ENCODE measurements at regions not wholly inside any gene's neighbourhood (a gene's known extent, or its start where the extent isn't known, plus 50 kb on each side); places are given as distances from the start of the nearest gene placed in this dataset.
"Not testable (repeated sequence)": the region's sequence is repeated elsewhere in the genome, so short reads cannot be mapped to it uniquely, and the experiment has no call there.

DNA sequence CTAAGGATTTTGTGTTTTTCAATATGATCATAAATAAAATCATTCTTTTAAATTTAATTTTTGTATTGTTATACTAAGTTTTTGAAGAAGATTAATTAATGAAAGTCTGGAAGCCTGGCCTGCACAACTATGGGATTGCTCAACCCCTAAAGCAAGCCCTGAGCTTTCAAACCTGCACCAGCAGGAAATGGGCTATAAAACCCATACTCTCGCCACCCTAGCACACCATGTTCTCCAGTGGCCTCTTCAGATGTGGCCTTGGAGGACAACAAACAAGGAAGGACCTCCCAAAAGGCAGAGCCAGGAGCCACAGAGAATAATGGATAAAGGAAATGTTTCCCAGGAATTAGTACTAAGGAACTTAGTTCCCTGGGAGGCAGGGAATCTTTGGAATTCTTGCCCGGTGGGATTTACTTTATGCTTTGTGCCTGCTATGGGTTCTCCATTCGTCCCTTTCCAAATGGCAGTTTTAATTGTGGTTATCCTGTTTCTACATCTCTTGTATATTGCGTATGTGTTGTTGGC is 212.5 kb downstream of the ZFP36L2 start:
- DNase-seq (ENCODE audit: low spot score): no peak

DNA sequence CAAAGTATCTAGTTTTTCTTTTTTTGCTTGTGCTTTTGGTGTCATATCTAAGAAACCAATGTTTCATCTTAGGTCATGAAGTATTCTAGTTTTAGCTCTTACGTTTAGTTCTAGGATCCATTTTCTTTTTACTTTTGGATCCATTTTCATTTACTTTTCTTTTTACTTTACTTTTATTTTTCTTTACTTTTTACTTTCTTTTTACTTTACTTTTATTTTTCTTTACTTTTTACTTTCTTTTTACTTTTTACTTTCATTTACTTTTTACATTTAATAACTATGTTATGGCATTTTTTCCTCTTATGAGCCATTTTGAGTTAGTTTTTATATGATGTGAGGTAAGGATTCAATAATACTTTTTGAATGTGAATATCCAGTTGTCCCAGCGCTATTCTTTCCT is 213.4 kb downstream of the ZFP36L2 start:
- DNase-seq (ENCODE audit: low spot score): no peak

DNA sequence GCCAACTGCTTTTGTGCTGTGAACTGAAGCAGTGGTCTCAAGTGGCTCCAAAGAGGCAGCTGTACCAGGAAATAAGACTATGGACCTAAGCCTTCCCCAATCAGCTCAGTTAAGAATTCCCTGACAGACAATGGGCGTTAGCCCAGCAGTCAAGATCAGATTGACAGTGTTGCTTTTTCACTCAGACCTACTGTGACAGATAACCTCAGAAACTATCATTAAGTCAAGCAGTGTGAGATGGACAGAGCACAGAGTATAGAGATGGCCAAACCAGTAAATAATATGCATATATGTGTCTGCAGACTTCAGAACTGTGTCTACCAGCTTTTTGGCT is 215.3 kb downstream of the ZFP36L2 start:
- no peak for DNase-seq (ENCODE audit: low spot score)

DNA sequence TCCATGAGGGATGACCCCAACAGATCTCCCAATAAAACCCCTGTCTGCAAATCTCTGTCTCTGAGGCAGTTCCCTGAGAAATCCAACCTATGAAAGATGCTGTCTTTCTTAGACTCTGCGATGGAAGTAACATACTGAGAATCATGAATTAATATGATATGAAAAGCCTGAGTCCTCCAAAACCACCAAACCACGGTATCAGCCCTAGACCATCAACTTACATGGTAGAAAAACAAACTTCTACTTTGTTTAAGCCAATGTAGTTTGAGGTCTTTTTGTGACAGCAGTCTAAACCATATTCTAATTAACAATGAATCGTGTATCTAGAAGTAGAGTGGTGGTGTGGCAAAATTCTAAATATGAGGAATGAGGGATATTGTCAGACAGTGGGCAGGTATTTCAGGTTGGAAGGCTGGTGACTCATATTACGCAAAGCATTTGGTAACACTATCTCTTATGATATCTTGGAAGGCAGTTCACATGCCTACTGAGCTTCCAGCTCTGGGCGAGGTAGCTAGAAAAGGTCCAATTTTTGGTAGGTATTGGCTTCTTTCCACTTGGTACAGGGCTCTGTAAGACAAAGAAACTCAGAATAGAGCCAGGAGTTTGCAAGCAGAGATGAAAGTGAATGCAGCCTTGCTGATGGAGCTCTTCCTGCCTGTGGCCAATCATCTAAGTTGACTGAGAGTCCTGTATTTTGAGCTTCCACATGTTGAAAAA is 215.8 kb downstream of the ZFP36L2 start:
- no peak for DNase-seq (ENCODE audit: low spot score)

DNA sequence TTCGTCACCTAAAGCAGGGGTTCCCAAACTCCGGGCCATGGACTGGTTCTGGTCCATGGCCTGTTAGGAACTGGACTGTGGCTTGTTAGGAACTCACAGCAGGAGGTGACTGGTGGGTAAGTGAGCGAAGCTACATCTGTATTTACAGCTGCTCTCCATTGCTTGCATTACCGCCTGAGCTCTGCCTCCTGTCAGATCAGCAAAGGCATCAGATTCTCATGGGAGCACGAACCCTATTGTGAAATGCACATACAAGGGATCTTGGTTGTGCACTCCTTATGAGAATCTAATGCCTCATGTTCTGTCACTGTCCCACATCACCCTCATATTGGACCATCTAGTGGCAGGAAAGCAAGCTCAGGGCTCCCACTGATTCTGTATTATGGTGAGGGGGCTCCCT is 217.0 kb downstream of the ZFP36L2 start:
- DNase-seq (ENCODE audit: low spot score): no peak

DNA sequence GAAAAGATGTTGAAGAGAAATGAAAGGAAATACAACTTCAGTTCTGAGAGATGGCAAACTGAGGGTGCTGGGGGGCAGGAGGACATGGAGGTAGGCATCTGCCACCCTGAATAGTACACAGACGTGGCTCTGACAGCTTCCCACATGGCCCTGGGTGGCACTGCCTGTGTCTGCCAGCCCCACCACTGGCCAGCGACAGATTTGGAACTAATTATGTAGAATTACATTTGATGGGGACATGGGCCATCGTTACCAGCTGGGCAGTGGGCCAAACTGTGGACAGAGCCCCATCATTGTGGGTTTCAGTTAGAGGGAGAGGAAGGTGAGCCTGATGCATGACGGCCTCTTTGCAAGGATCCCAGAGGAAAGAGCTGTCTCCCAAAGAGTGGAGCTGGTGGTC is 216.0 kb upstream of the HAAO start:
- no peak for DNase-seq (ENCODE audit: low spot score)

DNA sequence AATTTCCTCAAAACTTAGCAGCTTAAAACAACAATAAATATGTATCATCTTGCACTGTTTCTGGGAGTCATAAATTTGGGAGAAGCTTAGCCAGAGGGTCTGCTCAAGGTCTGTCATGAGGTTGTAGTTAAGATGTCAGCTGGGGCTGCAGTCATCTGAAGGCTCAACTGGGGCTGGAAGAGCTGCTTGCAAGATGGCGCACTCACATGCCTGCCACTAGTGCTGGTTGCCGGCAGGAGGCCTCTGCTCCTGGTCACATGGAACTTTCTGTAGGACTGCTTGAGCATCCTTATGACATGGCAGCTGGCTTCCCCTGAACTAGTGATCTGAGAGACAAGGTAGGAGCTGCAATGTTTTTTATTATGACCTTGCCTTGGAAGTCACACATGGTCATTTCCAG is 215.5 kb upstream of the HAAO start:
- DNase-seq (ENCODE audit: low spot score): no peak

DNA sequence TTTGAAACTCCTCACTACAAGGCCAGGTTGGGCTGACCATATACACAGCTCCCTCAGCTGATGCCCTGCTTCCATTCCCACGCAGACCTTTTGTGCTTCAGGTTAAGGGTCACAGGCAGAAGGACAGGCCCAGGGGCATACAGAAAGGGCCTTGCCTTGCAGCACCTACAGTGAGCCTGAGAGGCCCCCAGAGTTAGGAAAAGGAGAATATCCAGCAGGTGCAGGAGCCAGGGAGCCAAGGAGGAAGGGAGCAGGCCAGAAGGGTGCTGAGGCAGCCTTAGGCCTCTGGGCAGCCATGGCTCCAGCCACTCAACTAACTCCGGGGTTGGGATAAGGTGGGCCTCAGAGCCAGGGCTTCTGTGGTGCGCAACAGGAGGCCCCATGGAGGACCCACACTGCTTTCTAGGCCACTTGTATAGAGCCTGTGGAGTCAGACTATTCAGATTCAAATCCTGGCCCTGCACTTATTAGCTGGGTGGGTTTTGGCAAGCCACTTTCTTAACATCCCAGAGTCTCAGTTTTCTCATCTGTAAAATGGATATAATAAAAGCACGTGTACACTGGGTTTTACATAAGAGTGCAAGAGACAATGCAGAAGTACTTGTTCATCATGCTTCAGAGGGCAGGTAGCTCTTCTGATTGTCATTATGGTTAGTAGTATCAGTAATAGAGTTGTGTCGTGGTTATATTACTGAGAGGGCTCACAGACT is 214.6 kb upstream of the HAAO start:
- no peak for DNase-seq (ENCODE audit: low spot score)

DNA sequence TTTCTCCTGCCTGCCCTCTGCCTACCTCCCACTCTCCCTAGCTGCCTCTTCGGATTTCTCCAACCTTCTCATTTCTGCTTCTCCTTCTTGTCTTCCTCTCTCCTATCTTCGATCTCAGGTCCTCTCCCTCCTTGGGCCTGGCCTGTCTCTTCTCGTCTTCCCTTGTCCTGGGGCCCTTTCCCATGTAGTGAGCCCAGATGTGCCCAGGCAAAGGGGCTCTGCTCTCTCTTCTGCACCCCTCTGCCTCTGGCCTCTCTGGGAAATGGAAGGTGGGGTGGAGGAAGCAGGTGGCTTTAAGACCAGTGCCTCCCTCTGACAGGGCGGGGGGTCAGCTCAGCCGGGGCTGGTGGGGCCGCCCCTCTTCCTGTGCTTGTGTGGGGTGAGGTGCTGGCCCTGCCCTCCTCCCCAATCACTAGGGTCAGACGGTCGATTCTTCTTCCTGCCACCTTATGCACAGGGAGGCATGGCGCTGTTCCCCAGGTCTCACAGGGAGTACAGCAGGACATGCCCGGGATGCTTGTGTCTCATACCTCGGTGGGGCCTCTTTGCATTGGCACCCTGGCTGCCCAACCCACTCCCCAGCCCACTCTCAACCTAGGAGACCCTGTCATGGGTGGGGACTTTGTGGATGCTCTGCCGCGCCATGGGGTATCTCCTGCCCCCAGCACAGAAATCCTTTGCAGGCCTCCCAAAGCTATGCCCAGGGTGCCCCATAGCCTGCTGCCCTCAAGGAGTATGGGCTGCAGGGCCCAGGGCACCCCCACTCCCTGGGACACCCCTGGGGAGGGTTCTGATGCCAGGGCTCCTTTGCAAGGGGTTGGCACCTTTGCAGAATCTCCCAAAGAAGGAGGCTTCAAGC is 213.8 kb upstream of the HAAO start:
- no peak for DNase-seq (ENCODE audit: low spot score)

DNA sequence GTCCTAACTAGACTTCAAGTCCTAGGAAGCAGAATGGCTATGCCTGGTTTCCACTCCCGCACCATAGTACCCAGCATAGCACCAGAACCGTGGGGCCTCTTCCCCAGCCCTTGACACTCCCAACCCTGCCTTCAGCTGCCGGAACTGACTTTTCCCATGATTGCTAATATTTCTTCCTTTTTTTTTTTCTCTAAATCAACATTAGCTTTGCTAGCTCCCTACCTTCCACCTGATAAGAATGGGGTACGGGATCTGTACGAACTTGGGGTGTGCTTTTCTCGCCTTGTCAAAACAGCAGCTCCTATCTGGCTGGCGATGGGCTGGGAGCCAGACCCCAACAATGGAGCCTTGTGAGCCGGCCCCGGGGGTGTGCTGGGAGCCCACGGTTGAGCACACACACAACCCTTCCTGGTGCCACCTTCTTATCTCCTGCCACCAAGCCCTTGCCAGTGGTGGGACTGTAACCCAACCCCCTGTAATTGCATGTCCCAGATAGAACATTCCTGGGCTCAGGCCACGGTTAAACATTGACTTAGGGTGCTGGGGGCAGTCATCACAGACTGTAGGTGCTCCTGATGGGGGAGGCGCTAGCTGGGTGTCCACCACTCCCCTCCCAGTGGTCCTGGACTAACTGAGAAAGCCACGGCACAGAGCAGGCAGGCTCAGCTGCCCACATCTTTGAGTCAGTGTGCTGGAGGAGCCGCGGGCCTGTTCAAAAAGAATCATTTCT is 213.0 kb upstream of the HAAO start:
- DNase-seq (ENCODE audit: low spot score): no peak

DNA sequence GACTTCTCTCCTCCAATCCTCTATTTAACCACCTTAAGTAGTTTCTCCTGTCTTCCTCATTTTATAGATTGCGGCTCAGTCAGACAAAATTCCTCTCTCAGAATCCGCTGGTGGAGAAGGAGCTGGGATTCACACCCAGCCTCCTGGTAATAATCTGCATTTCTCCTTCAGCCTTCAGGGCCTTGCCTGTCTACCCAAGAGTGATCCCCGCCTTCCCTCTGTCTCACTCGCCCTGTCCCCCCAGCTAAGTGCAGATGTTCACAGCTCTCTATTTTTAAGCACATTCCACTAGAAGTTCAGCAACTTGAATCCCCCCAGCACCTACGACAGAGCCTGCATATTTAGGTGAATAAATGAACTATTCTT is 212.5 kb upstream of the HAAO start:
- no peak for DNase-seq (ENCODE audit: low spot score)

DNA sequence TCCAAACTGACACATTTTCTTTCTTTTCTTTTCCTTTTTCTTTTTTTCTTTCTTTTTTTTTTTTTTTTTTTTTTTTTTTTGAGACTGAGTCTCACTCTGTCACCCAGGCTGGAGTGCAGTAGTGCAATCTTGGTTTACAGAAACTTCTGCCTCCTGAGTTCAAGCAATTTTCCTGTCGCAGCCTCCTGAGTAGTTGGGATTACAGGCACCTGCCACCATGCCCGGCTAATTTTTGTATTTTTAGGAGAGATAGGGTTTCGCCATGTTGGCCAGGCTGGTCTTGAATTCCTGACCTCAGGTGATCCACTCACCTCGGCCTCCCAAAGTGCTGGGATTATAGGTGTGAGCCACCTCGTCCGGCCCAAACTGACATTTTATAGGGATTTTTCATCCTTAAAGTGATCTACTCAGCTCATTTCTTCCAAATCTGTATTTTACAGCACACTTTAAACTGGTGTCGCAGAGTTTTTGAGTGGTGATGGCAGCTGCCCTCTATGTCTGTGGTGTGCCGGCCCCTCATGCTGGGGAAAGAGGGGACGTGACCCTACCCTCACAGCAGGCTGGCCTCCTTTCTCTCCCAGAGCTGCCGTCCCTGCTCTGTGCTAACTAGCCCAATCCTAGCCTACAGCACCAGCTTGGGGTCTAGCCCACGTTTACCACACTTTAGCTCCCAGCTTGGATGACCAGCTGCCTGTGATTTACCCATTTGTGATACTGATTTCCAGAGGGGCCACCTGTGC is 211.9 kb upstream of the HAAO start:
- DNase-seq (ENCODE audit: low spot score): not testable (repeated sequence)

DNA sequence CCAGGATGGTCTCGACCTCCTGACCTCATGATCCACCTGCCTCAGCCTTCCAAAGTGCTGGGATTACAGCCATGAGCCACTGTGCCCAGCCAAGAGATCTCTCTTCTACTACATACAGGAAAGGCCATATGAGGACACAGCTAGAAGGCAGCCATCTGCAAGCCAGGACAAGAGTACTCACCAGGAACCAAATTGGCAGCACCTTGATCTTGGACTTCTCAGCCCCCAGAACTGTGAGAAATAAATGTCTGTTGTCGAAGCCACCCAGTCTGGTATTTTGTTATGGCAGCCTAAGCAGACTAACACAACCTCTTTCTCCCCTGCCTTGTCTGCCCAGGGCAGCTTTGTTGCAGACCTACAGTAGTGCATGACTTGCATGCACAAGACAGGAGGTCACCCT is 211.3 kb upstream of the HAAO start:
- no peak for DNase-seq (ENCODE audit: low spot score)

DNA sequence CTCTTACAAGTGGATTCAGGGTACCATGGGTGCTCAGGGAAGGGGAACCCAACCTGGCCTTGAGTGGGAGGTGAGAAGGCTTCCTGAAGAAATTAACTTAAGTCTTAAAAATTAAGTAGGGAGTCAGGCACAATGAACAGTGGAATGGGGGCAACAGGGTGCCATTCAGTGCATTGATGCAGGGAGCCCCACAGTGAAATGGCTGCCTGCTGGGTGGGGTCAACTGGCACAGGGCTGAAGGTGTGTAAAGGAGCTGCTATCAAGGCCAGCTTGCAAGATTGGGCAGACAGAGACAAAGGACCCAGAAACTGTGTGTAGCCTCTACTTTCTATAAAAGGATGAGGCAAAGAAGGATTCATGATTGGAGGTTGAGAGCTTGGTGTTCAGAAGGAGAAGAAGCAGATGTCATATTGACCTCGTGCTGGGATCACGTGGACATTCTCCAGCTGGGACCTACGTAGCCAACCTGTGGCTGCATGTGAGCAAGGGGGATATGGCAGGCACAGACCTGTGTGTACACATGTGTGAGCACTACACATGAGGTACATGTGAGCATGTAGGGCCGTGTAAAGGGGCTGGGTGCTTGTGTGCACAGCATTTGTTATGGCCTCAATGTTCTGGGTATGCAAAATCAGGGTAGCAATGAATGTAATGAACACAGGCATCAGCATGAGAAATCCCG is 209.5 kb upstream of the HAAO start:
- no peak for DNase-seq (ENCODE audit: low spot score)

DNA sequence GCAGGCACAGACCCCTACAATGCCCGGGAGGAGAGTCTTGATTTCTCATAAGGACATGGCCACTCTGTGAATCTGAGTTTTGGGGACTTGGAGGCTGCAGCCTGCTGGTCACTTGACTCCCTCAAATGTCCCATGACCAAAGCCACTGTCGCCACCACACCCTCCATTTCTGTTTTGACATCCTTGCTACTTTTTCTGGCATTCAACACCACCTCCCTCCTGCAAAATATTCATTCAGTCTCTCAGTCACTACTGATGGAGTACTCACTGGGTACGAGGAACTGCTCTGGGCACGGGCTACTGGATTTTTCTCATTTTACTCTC is 208.6 kb upstream of the HAAO start:
- no peak for DNase-seq (ENCODE audit: low spot score)

DNA sequence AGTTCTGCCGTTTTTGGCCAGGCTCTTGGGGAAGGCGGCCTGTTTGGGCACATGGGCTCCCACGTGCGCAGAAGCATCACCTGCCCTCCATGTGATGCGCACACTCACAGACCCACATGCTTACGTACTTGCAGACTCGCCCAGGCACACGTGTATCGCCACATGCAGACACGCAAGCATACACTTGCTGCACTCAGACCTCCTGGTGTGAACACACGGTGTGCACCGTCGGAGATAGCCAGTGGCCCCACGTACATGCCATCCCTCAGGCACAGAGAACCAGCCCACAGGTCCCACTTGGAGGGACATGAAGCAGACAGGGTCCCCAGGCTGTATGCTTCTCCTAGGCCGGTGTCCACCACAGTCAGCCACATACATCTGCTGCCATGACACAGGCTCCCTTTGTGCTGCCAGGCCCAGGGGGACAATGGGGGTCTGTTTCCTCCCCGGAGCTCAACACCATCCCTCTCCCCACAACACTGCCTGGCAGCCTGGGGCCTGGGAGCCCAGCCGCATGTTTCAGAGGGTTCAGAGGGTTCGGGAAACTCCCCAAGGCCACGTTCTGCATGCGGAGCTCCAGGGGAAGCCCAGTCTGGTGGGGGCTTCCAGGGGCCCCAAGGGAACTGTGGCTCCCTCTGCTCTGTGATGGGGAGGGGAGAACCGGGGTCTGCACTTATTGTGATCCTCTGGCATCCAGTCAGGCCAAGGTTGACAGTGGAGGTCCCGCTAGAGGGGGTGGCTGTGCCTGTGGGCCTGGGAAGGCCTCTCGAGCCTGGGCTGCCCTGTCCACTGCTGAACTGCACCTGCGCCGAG is 208.1 kb upstream of the HAAO start:
- no peak for DNase-seq (ENCODE audit: low spot score)

DNA sequence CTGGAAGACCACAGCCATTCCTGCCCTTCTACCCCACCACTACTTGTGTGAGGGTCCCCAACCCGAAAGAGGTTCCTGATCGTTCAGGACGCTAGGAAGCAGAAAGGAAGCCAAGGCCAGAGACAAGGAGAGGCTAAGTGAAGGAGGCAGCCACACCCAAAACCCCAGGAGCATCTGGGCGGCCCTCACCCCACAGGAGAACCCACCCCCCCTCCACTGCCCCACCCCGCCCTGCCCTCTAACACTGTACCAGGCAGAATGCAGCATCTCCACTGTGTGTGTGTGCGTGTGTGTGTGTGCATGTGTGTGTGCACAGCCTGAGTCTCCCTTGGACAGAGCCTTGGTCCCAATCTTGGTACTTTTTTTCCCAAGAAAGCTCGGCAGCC is 207.5 kb upstream of the HAAO start:
- no peak for DNase-seq (ENCODE audit: low spot score)

DNA sequence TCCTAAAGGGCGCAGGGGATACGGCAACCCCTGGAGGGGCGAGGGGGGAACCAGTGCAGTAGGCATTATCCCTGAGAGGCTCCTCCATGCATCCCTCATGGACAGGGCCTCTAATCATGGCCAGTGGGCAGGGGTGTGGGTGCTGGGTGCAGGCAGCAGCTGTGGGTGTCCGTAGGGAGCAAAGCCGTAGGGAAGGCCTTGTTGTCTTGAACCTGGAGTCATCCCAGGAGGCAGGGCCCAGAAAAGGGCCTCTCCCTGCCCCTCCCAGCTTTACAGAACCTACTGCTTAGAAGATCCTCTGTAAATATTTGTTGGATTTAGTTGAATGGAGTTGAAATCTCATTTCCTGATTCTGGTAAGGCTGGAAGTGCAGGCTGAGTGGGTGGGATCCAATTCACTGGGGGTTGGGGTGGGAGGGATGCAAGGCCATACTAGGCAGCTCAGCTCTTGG is 207.0 kb upstream of the HAAO start:
- no peak for DNase-seq (ENCODE audit: low spot score)

DNA sequence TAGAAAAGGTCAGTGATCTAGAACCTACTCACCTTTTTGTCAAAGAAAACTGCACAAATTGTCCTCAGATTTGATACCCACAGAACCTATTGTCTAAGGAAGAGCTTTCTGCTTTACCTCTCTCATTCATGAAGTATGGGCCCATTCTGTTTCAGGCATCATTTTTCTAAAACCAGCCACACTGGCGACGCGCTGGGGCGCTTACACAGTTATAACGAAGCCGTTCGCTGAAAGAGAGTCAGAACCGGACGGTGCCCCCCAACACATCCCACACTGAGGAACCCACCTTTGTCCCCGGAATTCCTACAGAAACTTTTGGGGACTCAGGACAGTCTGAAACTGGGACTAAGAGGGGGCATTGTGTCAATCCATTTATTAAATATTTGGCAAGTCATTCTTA is 206.3 kb upstream of the HAAO start:
- DNase-seq (ENCODE audit: low spot score): no peak

DNA sequence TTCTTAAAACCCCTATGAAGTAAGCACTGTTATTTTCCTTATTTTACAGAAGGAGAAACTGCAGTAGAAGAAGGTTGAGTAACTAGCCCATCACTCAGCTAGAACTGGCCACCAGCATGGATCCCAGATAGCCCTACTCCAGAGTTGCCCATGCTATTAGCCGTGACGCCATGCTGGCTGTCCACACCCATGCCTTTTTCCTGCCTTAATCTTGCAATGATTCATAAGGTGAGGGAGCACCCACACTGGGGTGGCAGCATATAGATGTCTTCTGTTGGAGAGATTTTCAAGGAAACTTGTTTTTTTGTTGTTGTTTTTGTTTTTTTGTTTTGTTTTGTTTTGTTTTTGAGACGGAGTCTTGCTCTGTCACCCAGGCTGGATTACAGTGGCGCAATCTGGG is 204.1 kb upstream of the HAAO start:
- no peak for DNase-seq (ENCODE audit: low spot score)
